ENCODE measurements at regions not wholly inside any gene's neighbourhood (a gene's known extent, or its start where the extent isn't known, plus 50 kb on each side); places are given as distances from the start of the nearest gene placed in this dataset.
"Not testable (repeated sequence)": the region's sequence is repeated elsewhere in the genome, so short reads cannot be mapped to it uniquely, and the experiment has no call there.

- no peaks in the 10 kb centered on the region for H3K27me3 ChIP-seq (ENCODE audit: control insufficient read depth in 4 of 4, insufficient read depth in 4 of 4, low read length in 3 of 4)
- 61% methylated on average over 5 of the region's 5 CpGs for WGBS
These were observed 1017.6 kb upstream of the HS3ST1 start for GRCh38 chr4:12446256-12446655.

GRCh38 chr4:12445711-12446235 is 1017.1 kb upstream of the HS3ST1 start:
- DNase-seq (ENCODE audit: low spot score): no peak
- Histone ChIP-seq H3K27me3 (ENCODE audit: control insufficient read depth in 4 of 4, insufficient read depth in 4 of 4, low read length in 3 of 4) (no peaks in the 10 kb centered on the region), H3K27ac (ENCODE audit: low read depth in 1 of 2, low read length in 2 of 2) (no peak overlapping the region), H3K9me3 (ENCODE audit: control insufficient read depth in 4 of 4, low read length in 3 of 4) (no peaks in the 10 kb centered on the region), H3K4me1 (ENCODE audit: control insufficient read depth in 4 of 4, insufficient read depth in 4 of 4, low read length in 3 of 4) (no peaks in the 10 kb centered on the region), H3K36me3 (ENCODE audit: control insufficient read depth in 4 of 4, insufficient read depth in 3 of 4, low read depth in 1 of 4, low read length in 3 of 4) (no peaks in the 10 kb centered on the region), H3K9ac (ENCODE audit: low read depth in 1 of 2, low read length in 2 of 2) (no peak overlapping the region), H3K4me3 (ENCODE audit: low read depth in 1 of 3, low read length in 3 of 3) (no peak overlapping the region)
- TF ChIP-seq FOXA1 (IDR thresholded peaks at IDR 0.05) (no peak), RXRA (IDR thresholded peaks at IDR 0.05) (no peak), HNF4G (IDR thresholded peaks at IDR 0.05) (no peak)
- 45% methylated on average over 4 of the region's 4 CpGs for WGBS

More at GRCh38 chr4:12446256-12446655, 1017.6 kb upstream of the HS3ST1 start:
- no peak for DNase-seq (ENCODE audit: low spot score)
- Histone ChIP-seq H3K4me3 (ENCODE audit: low read depth in 1 of 3, low read length in 3 of 3) (no peak overlapping the region), H3K9me3 (ENCODE audit: control insufficient read depth in 4 of 4, low read length in 3 of 4) (peaks cover 0 to 2% (median under 1%) of the 10 kb centered on the region in 4 donors), H3K9ac (ENCODE audit: low read depth in 1 of 2, low read length in 2 of 2) (no peak overlapping the region), H3K27ac (ENCODE audit: low read depth in 1 of 2, low read length in 2 of 2) (no peak overlapping the region), H3K36me3 (ENCODE audit: control insufficient read depth in 4 of 4, insufficient read depth in 3 of 4, low read depth in 1 of 4, low read length in 3 of 4) (no peaks in the 10 kb centered on the region), H3K4me1 (ENCODE audit: control insufficient read depth in 4 of 4, insufficient read depth in 4 of 4, low read length in 3 of 4) (no peaks in the 10 kb centered on the region)
- no peak for TF ChIP-seq REST (IDR thresholded peaks at IDR 0.05)
- TF ChIP-seq RAD21 (IDR thresholded peaks at IDR 0.05): no peak
- TF ChIP-seq NR2F2 (IDR thresholded peaks at IDR 0.05): no peak
- TF ChIP-seq SP1 (IDR thresholded peaks at IDR 0.05): no peak
- no peak for TF ChIP-seq HNF4A (conservative IDR thresholded peaks at IDR 0.05)
- TF ChIP-seq ZBTB33 (IDR thresholded peaks at IDR 0.05): no peak
- TF ChIP-seq HNF4G (IDR thresholded peaks at IDR 0.05): no peak

- no peaks in the 10 kb centered on the region for H3K36me3 ChIP-seq (ENCODE audit: control insufficient read depth in 4 of 4, insufficient read depth in 3 of 4, low read depth in 1 of 4, low read length in 3 of 4)
- no peak overlapping the region for H3K27ac ChIP-seq (ENCODE audit: low read depth in 1 of 2, low read length in 2 of 2)
- H3K9me3 ChIP-seq (ENCODE audit: control insufficient read depth in 4 of 4, low read length in 3 of 4): no peaks in the 10 kb centered on the region
- H3K27me3 ChIP-seq (ENCODE audit: control insufficient read depth in 4 of 4, insufficient read depth in 4 of 4, low read length in 3 of 4): no peaks in the 10 kb centered on the region
- H3K9ac ChIP-seq (ENCODE audit: low read depth in 1 of 2, low read length in 2 of 2): no peak overlapping the region
- 80% methylated on average over 5 of the region's 5 CpGs for WGBS
- no peaks in the 10 kb centered on the region for H3K4me1 ChIP-seq (ENCODE audit: control insufficient read depth in 4 of 4, insufficient read depth in 4 of 4, low read length in 3 of 4)
- no peak overlapping the region for H3K4me3 ChIP-seq (ENCODE audit: low read depth in 1 of 3, low read length in 3 of 3)
- TF ChIP-seq EGR1 (IDR thresholded peaks at IDR 0.05; ENCODE audit: low read depth in 2 of 2) (no peak), ZBTB33 (IDR thresholded peaks at IDR 0.05) (no peak)
- DNase-seq (ENCODE audit: low spot score): no peak
These were observed 1011.1 kb upstream of the HS3ST1 start for GRCh38 chr4:12439633-12440305.

- not testable (repeated sequence) for H3K9me3 ChIP-seq (ENCODE audit: control insufficient read depth in 4 of 4, low read length in 3 of 4); H3K27ac ChIP-seq (ENCODE audit: low read depth in 1 of 2, low read length in 2 of 2); DNase-seq (ENCODE audit: low spot score); H3K4me3 ChIP-seq (ENCODE audit: low read depth in 1 of 3, low read length in 3 of 3); H3K27me3 ChIP-seq (ENCODE audit: control insufficient read depth in 4 of 4, insufficient read depth in 4 of 4, low read length in 3 of 4); H3K4me1 ChIP-seq (ENCODE audit: control insufficient read depth in 4 of 4, insufficient read depth in 4 of 4, low read length in 3 of 4); H3K9ac ChIP-seq (ENCODE audit: low read depth in 1 of 2, low read length in 2 of 2); H3K36me3 ChIP-seq (ENCODE audit: control insufficient read depth in 4 of 4, insufficient read depth in 3 of 4, low read depth in 1 of 4, low read length in 3 of 4)
- 86% methylated on average over 7 of the region's 7 CpGs for whole genome bisulfite sequencing
These were observed 1002.6 kb upstream of the HS3ST1 start for GRCh38 chr4:12431259-12431658.
